GM12878 (cell line): ENCODE measurements at regions not wholly inside any gene's neighbourhood (a gene's known extent, or its start where the extent isn't known, plus 50 kb on each side); places are given as distances from the start of the nearest gene placed in this dataset.

Experiments
- ATAC-seq: fragments of 200-7000 bp; cut with Tn5 transposase; 3 replicates; pipeline ENCODE4 v1.9.1; 2020; ENCODE audit warnings: mild to moderate bottlenecking, moderate library complexity
- BruUV-seq: library from RNA; stranded (reverse); fragments of 400-500 nt; replicated peaks from 2 replicates; lab custom pipeline; 2021; lab: Mats Ljungman, UMichigan
- CTCF ChIA-PET: fragments of 300-600 bp; sonication (Branson Sonifier 250); formaldehyde crosslinking; extraction: SDS; loops from one replicate; lab custom pipeline; 2021; ENCODE audit warnings: inconsistent platforms; lab: Yijun Ruan, JAX
- POLR2A ChIA-PET: fragments of 350-600 bp; formaldehyde crosslinking; extraction: SDS; loops from one replicate; lab custom pipeline; 2021; ENCODE audit warnings: inconsistent platforms; lab: Charles Lee
- RAD21 ChIA-PET: fragments of 300-600 bp; sonication (Branson Sonifier 250); formaldehyde crosslinking; loops from one replicate; lab custom pipeline; 2023; ENCODE audit warnings: antibody characterized with exemption; ENCODE audit not compliant: unreplicated experiment; lab: Charles Lee
- SMC1A ChIA-PET: fragments of 300-600 bp; sonication (Branson Sonifier 250); formaldehyde crosslinking; loops from one replicate; lab custom pipeline; 2023; ENCODE audit not compliant: unreplicated experiment, uncharacterized antibody; lab: Charles Lee
- DNase-seq: peaks from one replicate; pipeline ENCODE4 v3.0.0-alpha.2; 2011; ENCODE audit warnings: low read depth, low spot score
- FAIRE-seq: peaks from 3 replicates; lab custom pipeline; 2011; peaks lifted over from hg19 to GRCh38; lab: Jason Lieb, UNC
- H2AFZ ChIP-seq: 2 replicates; pipeline ENCODE4 v1.6.0; 2011; ENCODE audit warnings: low read depth, low read length, control low read depth; ENCODE audit not compliant: control insufficient read depth
- H3K27ac ChIP-seq: 2 replicates; pipeline ENCODE4 v1.5.1; 2011; ENCODE audit warnings: control low read depth; ENCODE audit not compliant: control insufficient read depth, insufficient read depth
- H3K27me3 ChIP-seq, 2 experiments: replicated peaks in 1 of 2; 2 replicates each; pipeline versions ENCODE4 v1.6.0 to v1.6.1; 2011; ENCODE audit warnings: low read length in 1 of 2; ENCODE audit not compliant: control insufficient read depth in 2 of 2, insufficient read depth in 2 of 2
- H3K36me3 ChIP-seq, 2 experiments: 2 replicates each; pipeline ENCODE4 v1.5.1; 2011; ENCODE audit warnings: low read length in 1 of 2; ENCODE audit not compliant: control insufficient read depth in 2 of 2, insufficient read depth in 2 of 2
- H3K4me1 ChIP-seq: 2 replicates; pipeline ENCODE4 v1.6.1; 2011; ENCODE audit warnings: mild to moderate bottlenecking, low read length, moderate library complexity, mixed read lengths; ENCODE audit not compliant: control insufficient read depth, insufficient read depth
- H3K4me2 ChIP-seq: 2 replicates; pipeline ENCODE4 v1.6.0; 2011; ENCODE audit warnings: control low read depth; ENCODE audit not compliant: control insufficient read depth, insufficient read depth
- H3K4me3 ChIP-seq: fragments of 200-600 bp; sonication (generic); 2 replicates; pipeline ENCODE4 v1.5.1; 2016
- H3K79me2 ChIP-seq: 2 replicates; pipeline ENCODE4 v1.6.0; 2011; ENCODE audit warnings: low read length; ENCODE audit not compliant: control insufficient read depth, insufficient read depth
- H3K9ac ChIP-seq: 2 replicates; pipeline ENCODE4 v1.8.0; 2011; ENCODE audit warnings: low read length, control low read depth, mixed read lengths; ENCODE audit not compliant: control insufficient read depth, insufficient read depth
- H3K9me3 ChIP-seq: replicated peaks from 3 replicates; pipeline ENCODE4 v1.5.1; 2011; ENCODE audit warnings: mild to moderate bottlenecking, low read length; ENCODE audit not compliant: control insufficient read depth, insufficient read depth
- H4K20me1 ChIP-seq: 2 replicates; pipeline ENCODE4 v1.6.0; 2011; ENCODE audit not compliant: control insufficient read depth, insufficient read depth
- RB1 ChIP-seq: fragments of 450-650 bp; formaldehyde crosslinking; IDR thresholded peaks from 2 replicates; pipeline ENCODE4 v1.6.1; 2017; ENCODE audit warnings: mild to moderate bottlenecking, borderline replicate concordance
- RFX5 ChIP-seq: IDR thresholded peaks from 2 replicates; pipeline ENCODE4 v1.6.1; 2011; ENCODE audit warnings: low read depth, low read length, improper control_type of control experiment
- SMC3 ChIP-seq: IDR thresholded peaks from 2 replicates; pipeline ENCODE4 v1.6.1; 2011; ENCODE audit warnings: low read length, improper control_type of control experiment, borderline replicate concordance
- WGBS: methylation state at CpG from one replicate; pipeline ENCODE4 v1.1.6; 2016; ENCODE audit warnings: low lambda C conversion rate; ENCODE audit not compliant: insufficient replicate concordance, insufficient coverage; ENCODE audit errors: missing lambda C conversion rate; 5-methylcytosine and 5-hydroxymethylcytosine counted together
- in situ Hi-C: fragments of 300-500 bp; cut with MboI; formaldehyde crosslinking; loops from 9 replicates; pipeline ENCODE4 v1.14.3; 2018; ENCODE audit warnings: mixed read lengths
- intact Hi-C: fragments of 100-400 bp; cut with micrococcal nuclease; formaldehyde crosslinking; loops from one replicate; pipeline ENCODE4 v1.14.2; 2022; ENCODE audit not compliant: unreplicated experiment
- TF ChIP-seq, protein P1 (sequence below): IDR thresholded peaks from 2 replicates; pipeline ENCODE4 v1.6.1; 2012; ENCODE audit warnings: low read depth, low read length, improper control_type of control experiment
- TF ChIP-seq, protein P2 (sequence below): IDR thresholded peaks from 2 replicates; pipeline ENCODE4 v1.6.1; 2012; ENCODE audit warnings: improper control_type of control experiment, low read depth, low read length; ENCODE audit not compliant: insufficient replicate concordance

DNA sequence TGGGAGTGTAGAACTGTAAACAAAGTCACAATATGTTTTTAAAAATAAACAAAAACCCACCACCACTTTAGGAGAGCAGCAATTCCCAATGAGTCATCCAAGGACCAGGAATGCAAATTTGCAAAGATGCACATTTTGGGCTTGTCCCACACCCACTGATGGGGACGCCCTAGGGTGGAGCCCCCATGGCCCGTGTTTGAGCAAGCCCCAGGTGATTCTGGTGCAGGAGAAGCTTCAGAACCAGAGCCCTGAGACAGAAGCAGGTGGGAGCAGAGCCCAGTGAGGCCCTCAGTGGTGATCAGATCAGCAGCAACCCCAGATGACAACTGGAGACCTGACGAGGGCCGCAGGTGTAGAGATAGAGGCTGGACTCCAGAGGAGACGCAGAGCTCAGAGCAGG is 55.1 kb upstream of the PFKP start:
- ATAC-seq (no peak), FAIRE-seq (no peak), DNase-seq (no peak)
- BruUV-seq = no TSS peak
- Histone ChIP-seq H3K27me3 (peaks cover 0 to 8% of the 10 kb centered on the region in 2 experiments; a peak in 1 of 4 replicates), H3K4me3 (no peak overlapping the region), H4K20me1 (no peaks in the 10 kb centered on the region), H3K36me3 (no peaks in the 10 kb centered on the region), H3K9me3 (no peaks in the 10 kb centered on the region), H3K4me2 (no peak overlapping the region), H2AFZ (no peak overlapping the region), H3K27ac (no peak overlapping the region), H3K79me2 (no peaks in the 10 kb centered on the region), H3K4me1 (peaks cover 7% of the 10 kb centered on the region), H3K9ac (no peak overlapping the region)
- ChIA-PET POLR2A (no interaction called here), RAD21 (no interaction called here), SMC1A (interaction anchor here (1.4 kb wide), 1 partner anchor 11 kb away, joined by 3 read pairs; no protein-coding TSS in a partner anchor), CTCF (no interaction called here)
- TF ChIP-seq RB1 (no peak), SMC3 (no peak), RFX5 (no peak)
- TF ChIP-seq, protein P1, sequence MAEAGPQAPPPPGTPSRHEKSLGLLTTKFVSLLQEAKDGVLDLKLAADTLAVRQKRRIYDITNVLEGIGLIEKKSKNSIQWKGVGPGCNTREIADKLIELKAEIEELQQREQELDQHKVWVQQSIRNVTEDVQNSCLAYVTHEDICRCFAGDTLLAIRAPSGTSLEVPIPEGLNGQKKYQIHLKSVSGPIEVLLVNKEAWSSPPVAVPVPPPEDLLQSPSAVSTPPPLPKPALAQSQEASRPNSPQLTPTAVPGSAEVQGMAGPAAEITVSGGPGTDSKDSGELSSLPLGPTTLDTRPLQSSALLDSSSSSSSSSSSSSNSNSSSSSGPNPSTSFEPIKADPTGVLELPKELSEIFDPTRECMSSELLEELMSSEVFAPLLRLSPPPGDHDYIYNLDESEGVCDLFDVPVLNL = no peak
- TF ChIP-seq, protein P2, sequence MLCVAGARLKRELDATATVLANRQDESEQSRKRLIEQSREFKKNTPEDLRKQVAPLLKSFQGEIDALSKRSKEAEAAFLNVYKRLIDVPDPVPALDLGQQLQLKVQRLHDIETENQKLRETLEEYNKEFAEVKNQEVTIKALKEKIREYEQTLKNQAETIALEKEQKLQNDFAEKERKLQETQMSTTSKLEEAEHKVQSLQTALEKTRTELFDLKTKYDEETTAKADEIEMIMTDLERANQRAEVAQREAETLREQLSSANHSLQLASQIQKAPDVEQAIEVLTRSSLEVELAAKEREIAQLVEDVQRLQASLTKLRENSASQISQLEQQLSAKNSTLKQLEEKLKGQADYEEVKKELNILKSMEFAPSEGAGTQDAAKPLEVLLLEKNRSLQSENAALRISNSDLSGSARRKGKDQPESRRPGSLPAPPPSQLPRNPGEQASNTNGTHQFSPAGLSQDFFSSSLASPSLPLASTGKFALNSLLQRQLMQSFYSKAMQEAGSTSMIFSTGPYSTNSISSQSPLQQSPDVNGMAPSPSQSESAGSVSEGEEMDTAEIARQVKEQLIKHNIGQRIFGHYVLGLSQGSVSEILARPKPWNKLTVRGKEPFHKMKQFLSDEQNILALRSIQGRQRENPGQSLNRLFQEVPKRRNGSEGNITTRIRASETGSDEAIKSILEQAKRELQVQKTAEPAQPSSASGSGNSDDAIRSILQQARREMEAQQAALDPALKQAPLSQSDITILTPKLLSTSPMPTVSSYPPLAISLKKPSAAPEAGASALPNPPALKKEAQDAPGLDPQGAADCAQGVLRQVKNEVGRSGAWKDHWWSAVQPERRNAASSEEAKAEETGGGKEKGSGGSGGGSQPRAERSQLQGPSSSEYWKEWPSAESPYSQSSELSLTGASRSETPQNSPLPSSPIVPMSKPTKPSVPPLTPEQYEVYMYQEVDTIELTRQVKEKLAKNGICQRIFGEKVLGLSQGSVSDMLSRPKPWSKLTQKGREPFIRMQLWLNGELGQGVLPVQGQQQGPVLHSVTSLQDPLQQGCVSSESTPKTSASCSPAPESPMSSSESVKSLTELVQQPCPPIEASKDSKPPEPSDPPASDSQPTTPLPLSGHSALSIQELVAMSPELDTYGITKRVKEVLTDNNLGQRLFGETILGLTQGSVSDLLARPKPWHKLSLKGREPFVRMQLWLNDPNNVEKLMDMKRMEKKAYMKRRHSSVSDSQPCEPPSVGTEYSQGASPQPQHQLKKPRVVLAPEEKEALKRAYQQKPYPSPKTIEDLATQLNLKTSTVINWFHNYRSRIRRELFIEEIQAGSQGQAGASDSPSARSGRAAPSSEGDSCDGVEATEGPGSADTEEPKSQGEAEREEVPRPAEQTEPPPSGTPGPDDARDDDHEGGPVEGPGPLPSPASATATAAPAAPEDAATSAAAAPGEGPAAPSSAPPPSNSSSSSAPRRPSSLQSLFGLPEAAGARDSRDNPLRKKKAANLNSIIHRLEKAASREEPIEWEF = no peak
- 32% methylated on average over 5 of the region's 5 CpGs for WGBS
- in situ Hi-C loops (no loop called here), intact Hi-C loops (no loop called here)
